Liver (tissue), 8 donors: ENCODE measurements at regions not wholly inside any gene's neighbourhood (a gene's known extent, or its start where the extent isn't known, plus 50 kb on each side); places are given as distances from the start of the nearest gene placed in this dataset.

Source experiments
- DNase-seq: peaks from one replicate; pipeline ENCODE4 v3.0.0-alpha.2; 2017; ENCODE audit warnings: low spot score
- H3K27ac ChIP-seq, 2 donors: one replicate each; pipeline ENCODE4 v1.7.0; 2013; ENCODE audit warnings: inconsistent platforms in 2 of 2, low read length in 2 of 2, control low read depth in 1 of 2, low read depth in 1 of 2, mild to moderate bottlenecking in 1 of 2
- H3K27me3 ChIP-seq, 4 donors: one replicate each; pipeline versions ENCODE4 v1.6.1 to v1.7.0; 2013; ENCODE audit warnings: low read length in 3 of 4, inconsistent platforms in 1 of 4, mild to moderate bottlenecking in 1 of 4, moderate library complexity in 1 of 4; ENCODE audit not compliant: control insufficient read depth in 4 of 4, insufficient read depth in 4 of 4
- H3K36me3 ChIP-seq, 4 donors: one replicate each; pipeline versions ENCODE4 v1.6.1 to v1.7.0; 2013; ENCODE audit warnings: low read length in 3 of 4, mild to moderate bottlenecking in 3 of 4, low read depth in 1 of 4, moderate library complexity in 1 of 4; ENCODE audit not compliant: control insufficient read depth in 4 of 4, insufficient read depth in 3 of 4
- H3K4me1 ChIP-seq, 4 donors: one replicate each; pipeline versions ENCODE4 v1.6.1 to v1.7.0; 2013; ENCODE audit warnings: low read length in 3 of 4, mild to moderate bottlenecking in 3 of 4, moderate library complexity in 1 of 4; ENCODE audit not compliant: control insufficient read depth in 4 of 4, insufficient read depth in 4 of 4
- H3K4me3 ChIP-seq, 3 donors: one replicate each; pipeline versions ENCODE4 v1.6.1 to v1.7.0; 2013; ENCODE audit warnings: low read length in 3 of 3, control low read depth in 1 of 3, low read depth in 1 of 3, mild to moderate bottlenecking in 1 of 3
- H3K9ac ChIP-seq, 2 donors: one replicate each; pipeline ENCODE4 v1.7.0; 2013; ENCODE audit warnings: low read length in 2 of 2, mild to moderate bottlenecking in 2 of 2, moderate library complexity in 2 of 2, control low read depth in 1 of 2, low read depth in 1 of 2
- H3K9me3 ChIP-seq, 4 donors: one replicate each; pipeline versions ENCODE4 v1.6.1 to v1.7.0; 2013; ENCODE audit warnings: low read length in 3 of 4; ENCODE audit not compliant: control insufficient read depth in 4 of 4
- EGR1 ChIP-seq, 2 donors: IDR thresholded peaks; 2 replicates each; pipeline ENCODE4 v1.6.1; 2016 to 2018; ENCODE audit warnings: antibody characterized with exemption in 2 of 2, low read depth in 2 of 2
- FOXA1 ChIP-seq: IDR thresholded peaks from 2 replicates; pipeline ENCODE4 v1.6.1; 2016; ENCODE audit warnings: antibody characterized with exemption
- FOXA2 ChIP-seq: IDR thresholded peaks from 2 replicates; pipeline ENCODE4 v1.6.1; 2016; ENCODE audit warnings: antibody characterized with exemption
- HNF4A ChIP-seq, 2 donors: conservative IDR thresholded peaks; 2 replicates each; pipeline ENCODE4 v1.6.1; 2016; ENCODE audit warnings: antibody characterized with exemption in 2 of 2, mild to moderate bottlenecking in 2 of 2
- HNF4G ChIP-seq: IDR thresholded peaks from 2 replicates; pipeline ENCODE4 v1.6.1; 2016; ENCODE audit warnings: antibody characterized with exemption
- JUND ChIP-seq, 2 donors: IDR thresholded peaks; 2 replicates each; pipeline ENCODE4 v1.6.1; 2016; ENCODE audit warnings: antibody characterized with exemption in 2 of 2
- RXRA ChIP-seq, 2 donors: IDR thresholded peaks; 2 replicates each; pipeline ENCODE4 v1.6.1; 2017 to 2018; ENCODE audit warnings: antibody characterized with exemption in 2 of 2, mild to moderate bottlenecking in 1 of 2
- WGBS: extraction: QIAGEN DNeasy Blood & Tissue Kit; methylation state at CpG from one replicate; pipeline ENCODE4 v1.1.7; 2013; 5-methylcytosine and 5-hydroxymethylcytosine counted together
- TF ChIP-seq, protein P1 (sequence below): fragments of 150-350 bp; IDR thresholded peaks from 2 replicates; pipeline ENCODE4 v1.5.1; 2017; ENCODE audit warnings: improper control_type of control experiment, low read depth, low read length; ENCODE audit not compliant: missing input control
- TF ChIP-seq, protein P2 (sequence below): IDR thresholded peaks from 2 replicates; pipeline ENCODE4 v1.6.1; 2016; ENCODE audit warnings: antibody characterized with exemption
- donor health status: healthy.
- donor health status: healthy.
- donor health status: healthy.
- donor health status: healthy.
- donor health status: healthy.

DNA sequence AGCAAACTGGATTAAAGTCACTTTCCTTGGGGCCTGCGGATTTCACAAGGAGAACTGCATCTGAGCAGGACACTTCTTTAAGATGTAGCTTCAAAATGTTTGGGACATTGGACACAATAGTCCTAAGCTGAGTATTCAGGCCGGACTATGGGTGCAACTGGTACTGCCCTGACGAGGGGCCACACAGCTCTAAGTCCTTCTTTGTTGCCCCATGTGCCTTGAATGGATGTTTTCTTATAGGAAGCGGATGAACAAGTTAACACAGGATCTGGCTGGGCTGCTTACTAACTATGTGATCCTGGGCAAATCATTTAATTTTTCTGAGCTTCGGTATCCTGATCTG is 147.8 kb upstream of the KLF14 start:
- no peak overlapping the region for H3K4me3 ChIP-seq
- no peak for DNase-seq
- no peak overlapping the region for H3K9ac ChIP-seq
- H3K27me3 ChIP-seq: no peaks in the 10 kb centered on the region
- H3K27ac ChIP-seq: no peak overlapping the region
- peaks cover 2 to 62% (median 52%) of the 10 kb centered on the region in 4 donors for H3K36me3 ChIP-seq
- WGBS: 87% methylated on average over 5 of the region's 5 CpGs
- TF ChIP-seq, protein P1, sequence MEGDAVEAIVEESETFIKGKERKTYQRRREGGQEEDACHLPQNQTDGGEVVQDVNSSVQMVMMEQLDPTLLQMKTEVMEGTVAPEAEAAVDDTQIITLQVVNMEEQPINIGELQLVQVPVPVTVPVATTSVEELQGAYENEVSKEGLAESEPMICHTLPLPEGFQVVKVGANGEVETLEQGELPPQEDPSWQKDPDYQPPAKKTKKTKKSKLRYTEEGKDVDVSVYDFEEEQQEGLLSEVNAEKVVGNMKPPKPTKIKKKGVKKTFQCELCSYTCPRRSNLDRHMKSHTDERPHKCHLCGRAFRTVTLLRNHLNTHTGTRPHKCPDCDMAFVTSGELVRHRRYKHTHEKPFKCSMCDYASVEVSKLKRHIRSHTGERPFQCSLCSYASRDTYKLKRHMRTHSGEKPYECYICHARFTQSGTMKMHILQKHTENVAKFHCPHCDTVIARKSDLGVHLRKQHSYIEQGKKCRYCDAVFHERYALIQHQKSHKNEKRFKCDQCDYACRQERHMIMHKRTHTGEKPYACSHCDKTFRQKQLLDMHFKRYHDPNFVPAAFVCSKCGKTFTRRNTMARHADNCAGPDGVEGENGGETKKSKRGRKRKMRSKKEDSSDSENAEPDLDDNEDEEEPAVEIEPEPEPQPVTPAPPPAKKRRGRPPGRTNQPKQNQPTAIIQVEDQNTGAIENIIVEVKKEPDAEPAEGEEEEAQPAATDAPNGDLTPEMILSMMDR: no peak
- TF ChIP-seq EGR1 (IDR thresholded peaks at IDR 0.05; ENCODE audit: low read depth in 2 of 2) (no peak), FOXA2 (no peak), FOXA1 (no peak), RXRA (IDR thresholded peaks at IDR 0.05) (no peak), JUND (IDR thresholded peaks at IDR 0.05) (no peak)
- TF ChIP-seq, protein P2, sequence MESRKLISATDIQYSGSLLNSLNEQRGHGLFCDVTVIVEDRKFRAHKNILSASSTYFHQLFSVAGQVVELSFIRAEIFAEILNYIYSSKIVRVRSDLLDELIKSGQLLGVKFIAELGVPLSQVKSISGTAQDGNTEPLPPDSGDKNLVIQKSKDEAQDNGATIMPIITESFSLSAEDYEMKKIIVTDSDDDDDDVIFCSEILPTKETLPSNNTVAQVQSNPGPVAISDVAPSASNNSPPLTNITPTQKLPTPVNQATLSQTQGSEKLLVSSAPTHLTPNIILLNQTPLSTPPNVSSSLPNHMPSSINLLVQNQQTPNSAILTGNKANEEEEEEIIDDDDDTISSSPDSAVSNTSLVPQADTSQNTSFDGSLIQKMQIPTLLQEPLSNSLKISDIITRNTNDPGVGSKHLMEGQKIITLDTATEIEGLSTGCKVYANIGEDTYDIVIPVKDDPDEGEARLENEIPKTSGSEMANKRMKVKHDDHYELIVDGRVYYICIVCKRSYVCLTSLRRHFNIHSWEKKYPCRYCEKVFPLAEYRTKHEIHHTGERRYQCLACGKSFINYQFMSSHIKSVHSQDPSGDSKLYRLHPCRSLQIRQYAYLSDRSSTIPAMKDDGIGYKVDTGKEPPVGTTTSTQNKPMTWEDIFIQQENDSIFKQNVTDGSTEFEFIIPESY: no peak
- peaks cover 4 to 13% (median 5%) of the 10 kb centered on the region in 4 donors for H3K4me1 ChIP-seq
- no peaks in the 10 kb centered on the region for H3K9me3 ChIP-seq

DNA sequence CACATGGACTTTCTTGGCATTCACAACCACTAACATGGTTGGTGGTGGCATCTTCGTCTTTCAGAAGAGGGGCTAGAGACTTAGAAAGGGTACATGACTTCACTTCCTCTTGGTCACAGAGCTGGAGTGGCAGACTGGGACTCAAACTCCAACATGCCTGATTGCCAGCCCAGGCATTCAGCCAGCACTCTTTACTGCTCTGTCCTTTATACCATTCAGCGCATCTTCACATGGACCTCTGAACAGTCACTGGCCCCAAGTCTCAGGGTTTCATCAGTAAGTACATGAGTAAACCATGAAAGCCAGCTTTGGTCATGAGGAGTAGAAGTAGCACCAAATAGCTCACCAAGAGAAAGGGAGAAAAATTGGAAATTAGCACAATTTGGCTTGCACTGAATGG is 148.4 kb upstream of the KLF14 start:
- no peak overlapping the region for H3K27ac ChIP-seq
- no peaks in the 10 kb centered on the region for H3K27me3 ChIP-seq
- WGBS: 78% methylated on average over 2 of the region's 2 CpGs
- no peak for DNase-seq
- H3K4me3 ChIP-seq: no peak overlapping the region
- H3K36me3 ChIP-seq: peaks cover 2 to 58% (median 46%) of the 10 kb centered on the region in 4 donors
- TF ChIP-seq HNF4A (conservative IDR thresholded peaks at IDR 0.05) (peak; percentile 22 to 58), FOXA1 (no peak), RXRA (IDR thresholded peaks at IDR 0.05) (peak in 1 of 2 donors; percentile 14)
- peaks cover 4 to 13% (median 5%) of the 10 kb centered on the region in 4 donors for H3K4me1 ChIP-seq
- no peaks in the 10 kb centered on the region for H3K9me3 ChIP-seq
- H3K9ac ChIP-seq: no peak overlapping the region

DNA sequence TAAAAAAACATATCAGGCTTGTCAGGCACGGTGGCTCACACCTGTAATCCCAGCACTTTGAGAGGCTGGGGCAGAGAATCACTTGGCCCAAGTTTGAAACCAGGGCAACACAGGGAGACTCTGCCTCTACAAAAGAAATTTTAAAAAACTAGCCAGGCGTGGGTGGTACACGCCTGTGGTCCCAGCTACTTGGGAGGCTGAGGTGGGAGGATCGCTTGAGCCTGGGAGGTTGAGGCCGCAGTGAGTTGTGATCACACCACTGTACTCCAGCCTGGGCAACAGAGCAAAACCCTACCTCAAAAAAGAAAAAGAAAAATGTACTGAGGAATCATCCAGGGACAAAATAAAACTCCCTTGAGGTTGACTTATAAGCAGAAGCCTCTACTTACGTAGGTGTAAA is 149.9 kb upstream of the KLF14 start:
- peaks cover 2 to 49% (median 38%) of the 10 kb centered on the region in 4 donors for H3K36me3 ChIP-seq
- H3K27me3 ChIP-seq: no peaks in the 10 kb centered on the region
- no peak overlapping the region for H3K4me3 ChIP-seq
- H3K27ac ChIP-seq: no peak overlapping the region
- no peaks in the 10 kb centered on the region for H3K9me3 ChIP-seq
- WGBS: 97% methylated on average over 6 of the region's 6 CpGs
- TF ChIP-seq FOXA1: no peak
- TF ChIP-seq HNF4G: no peak
- no peak for TF ChIP-seq JUND (IDR thresholded peaks at IDR 0.05)
- no peak overlapping the region for H3K9ac ChIP-seq
- DNase-seq: no peak
- peaks cover 4 to 13% (median 6%) of the 10 kb centered on the region in 4 donors for H3K4me1 ChIP-seq
